GM10266 (cell line): ENCODE measurements at regions not wholly inside any gene's neighbourhood (a gene's known extent, or its start where the extent isn't known, plus 50 kb on each side); places are given as distances from the start of the nearest gene placed in this dataset.

ENCODE experiments used
- DNase-seq: peaks from one replicate; pipeline ENCODE4 v3.0.0; 2012; ENCODE audit errors: extremely low spot score
- CTCF ChIP-seq: IDR thresholded peaks from 2 replicates; pipeline ENCODE4 v1.5.1; 2012; ENCODE audit warnings: mild to moderate bottlenecking, low read depth; ENCODE audit not compliant: control insufficient read depth, insufficient read depth; ENCODE audit errors: missing control alignments

GRCh38 chr5:83001796-83002381 lies 75.3 kb downstream of the TMEM167A start:
- no peak for DNase-seq
- no peak for TF ChIP-seq CTCF

- no peak for TF ChIP-seq CTCF
- no peak for DNase-seq
Observed at GRCh38 chr5:83000922-83001321, 76.3 kb downstream of the TMEM167A start.

DNA sequence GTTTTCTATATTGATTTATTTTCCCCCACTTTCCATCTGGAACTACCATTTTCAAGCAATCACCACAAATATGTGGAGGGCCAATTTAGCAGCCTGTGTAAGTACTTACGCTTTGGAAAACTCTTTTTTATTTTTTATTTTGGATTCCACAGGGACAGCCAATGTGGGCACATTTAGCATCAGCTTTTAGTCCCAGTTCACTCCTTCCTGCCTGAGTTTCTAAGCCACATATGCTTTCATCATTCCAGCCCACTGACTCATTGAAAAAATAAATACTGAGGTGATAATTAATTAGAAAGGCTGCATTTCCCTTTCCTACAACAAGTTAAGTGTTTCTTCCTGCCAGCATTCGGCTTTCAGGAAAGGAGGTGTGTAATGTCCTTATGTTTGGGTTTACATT lies 76.8 kb downstream of the TMEM167A start:
- no peak for DNase-seq
- no peak for TF ChIP-seq CTCF

GRCh38 chr5:82993416-82993815 lies 83.8 kb downstream of the TMEM167A start:
- no peak for TF ChIP-seq CTCF
- no peak for DNase-seq

DNA sequence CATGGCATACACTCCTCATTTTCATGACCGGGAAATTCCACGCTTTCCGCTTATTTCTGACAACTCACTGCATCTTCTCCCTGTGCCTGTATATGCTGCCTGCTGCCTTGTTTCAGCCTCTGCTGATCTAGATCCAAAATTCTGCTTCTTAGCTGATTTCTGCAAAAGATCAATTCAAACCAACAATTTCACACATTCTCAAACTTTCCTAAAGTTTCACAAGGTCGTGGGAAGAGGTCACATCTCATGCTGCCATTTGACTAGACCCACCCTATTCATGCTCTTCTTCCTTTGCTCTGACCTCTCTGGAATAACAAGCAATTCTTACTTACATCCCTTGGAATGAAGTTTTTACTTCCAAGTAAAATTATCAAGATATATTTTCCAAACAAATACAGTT lies 84.5 kb downstream of the TMEM167A start:
- no peak for DNase-seq
- TF ChIP-seq CTCF, result no peak

GRCh38 chr5:82991678-82992323 lies 85.4 kb downstream of the TMEM167A start:
- no peak for DNase-seq
- no peak for TF ChIP-seq CTCF

- TF ChIP-seq CTCF, result no peak
- DNase-seq, result no peak
Observed at GRCh38 chr5:82991059-82991458, 86.1 kb downstream of the TMEM167A start.
